GM18499 (cell line): ENCODE measurements at regions not wholly inside any gene's neighbourhood (a gene's known extent, or its start where the extent isn't known, plus 50 kb on each side); places are given as distances from the start of the nearest gene placed in this dataset.

ENCODE experiments used
- ATAC-seq: cut with Tn5 transposase; IDR thresholded peaks from one replicate; pipeline ENCODE4 v1.9.1; 2021; ENCODE audit warnings: moderate number of reproducible peaks; ENCODE audit not compliant: insufficient read depth, unreplicated experiment

DNA sequence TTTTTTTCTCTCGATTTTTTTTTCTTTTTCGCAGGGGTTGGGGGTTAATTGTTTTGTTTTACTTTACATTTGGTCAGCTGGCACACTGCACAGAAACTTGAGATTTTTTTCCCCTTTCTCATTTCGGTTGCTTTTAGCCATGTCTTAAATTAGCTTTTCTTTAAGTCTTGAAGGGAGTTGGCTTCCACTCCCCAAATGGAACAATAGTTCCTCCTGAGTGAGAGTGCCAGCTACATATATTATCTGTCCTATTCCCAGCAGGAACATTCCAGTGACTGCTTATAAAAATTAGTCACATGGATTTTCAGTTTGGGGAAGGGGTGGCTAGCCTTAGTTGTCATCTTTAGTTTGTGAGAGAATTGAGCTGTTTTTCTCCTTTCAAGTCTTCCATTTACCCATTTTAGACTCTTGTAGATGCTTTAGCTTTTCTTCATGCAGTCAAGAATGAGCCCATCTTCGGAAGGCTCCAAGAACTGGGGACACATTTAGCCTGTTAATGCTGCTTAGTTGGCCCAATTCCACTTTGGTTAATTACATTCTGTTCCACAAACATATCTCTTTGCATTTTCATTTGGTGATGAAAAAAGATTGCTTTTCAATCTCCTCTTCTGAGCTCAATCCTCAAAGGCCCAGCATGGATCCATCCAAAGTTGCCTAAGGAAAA lies 510.1 kb upstream of the CXADR start:
- no peak for ATAC-seq

DNA sequence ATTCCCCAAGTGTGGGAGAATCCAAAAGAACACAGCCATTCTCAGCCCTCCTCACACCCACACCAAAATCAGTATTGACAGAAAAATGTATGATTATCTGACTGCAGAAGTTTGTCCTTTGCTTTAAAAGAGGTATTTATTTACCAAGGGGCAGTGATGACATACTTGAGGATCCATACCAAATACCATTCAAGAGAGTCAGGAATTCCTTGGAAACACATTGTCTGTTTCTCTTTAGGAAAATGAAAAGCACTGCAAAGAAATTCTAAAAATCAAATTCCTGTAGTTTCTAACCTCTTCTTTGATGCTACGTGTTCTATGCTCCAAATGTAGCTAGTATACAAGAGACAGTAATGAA lies 509.6 kb upstream of the CXADR start:
- no peak for ATAC-seq

DNA sequence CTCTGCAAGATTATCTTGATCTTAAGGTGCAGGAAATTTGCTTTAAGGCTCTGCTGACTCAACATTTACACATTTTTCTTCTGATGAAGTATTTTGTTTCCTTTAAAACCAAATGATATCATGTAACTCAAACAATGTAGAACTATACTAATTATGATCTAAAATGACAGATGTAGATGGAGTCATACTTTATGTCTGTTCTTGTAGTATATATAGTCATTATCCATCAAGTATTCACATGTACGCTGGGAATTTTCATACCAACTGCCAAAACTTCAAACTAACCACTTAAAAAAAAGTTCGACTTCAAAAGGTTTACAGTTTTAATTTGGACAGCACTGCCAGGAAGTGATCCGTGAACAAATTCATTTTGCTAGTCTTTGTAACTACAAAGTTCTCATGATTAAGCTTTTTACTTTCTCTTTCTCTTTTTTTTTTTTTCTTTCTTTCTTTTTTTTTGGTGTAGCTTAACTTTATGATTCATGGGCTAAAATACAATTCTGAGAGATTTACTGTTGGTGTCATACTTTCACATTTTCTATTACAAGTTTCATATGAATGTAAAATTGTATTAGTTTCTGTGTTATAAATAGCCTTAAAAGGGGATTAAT lies 509.0 kb upstream of the CXADR start:
- ATAC-seq: no peak

DNA sequence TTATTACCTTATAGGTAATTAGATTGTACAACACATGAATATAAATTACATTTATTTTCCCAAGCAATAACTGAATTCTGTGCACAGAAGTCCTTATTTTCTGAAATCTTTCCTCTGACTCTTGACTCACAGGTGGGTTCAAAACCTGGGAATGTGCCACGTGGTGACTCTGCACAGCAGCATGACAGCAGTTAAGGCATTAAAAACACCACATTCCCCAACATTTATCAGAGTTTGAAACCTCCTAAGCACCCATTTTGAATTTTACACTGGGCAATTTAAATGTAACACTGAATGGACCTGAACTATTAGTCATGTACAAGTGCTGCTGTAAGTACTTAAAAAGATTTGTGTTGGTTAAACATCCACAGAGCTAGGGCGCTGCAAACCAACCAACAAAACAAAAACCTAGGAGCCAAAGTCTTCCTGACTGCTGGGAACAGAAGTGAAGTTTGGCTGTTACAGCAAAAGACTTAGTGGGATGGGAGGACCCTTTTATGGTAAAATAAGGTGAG lies 480.6 kb upstream of the CXADR start:
- ATAC-seq: no peak

DNA sequence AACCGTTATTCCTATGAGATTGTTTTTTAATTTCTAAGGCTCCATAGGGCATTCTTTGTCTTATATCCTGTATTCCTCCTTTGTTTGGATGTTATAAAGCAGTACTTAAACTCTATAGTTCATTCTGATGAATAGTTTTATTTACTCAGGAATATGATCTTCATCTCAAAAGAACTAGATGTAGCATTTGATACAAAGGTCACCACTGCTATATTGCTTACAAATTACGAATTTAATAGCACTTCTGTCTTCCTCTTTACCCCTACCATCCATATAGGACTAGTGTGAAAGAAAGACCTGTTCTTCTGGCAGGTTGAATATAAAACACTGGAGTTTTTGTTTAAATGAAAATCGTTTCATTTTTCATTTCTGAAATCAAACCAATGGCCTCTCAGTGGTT lies 468.1 kb upstream of the CXADR start:
- no peak for ATAC-seq

DNA sequence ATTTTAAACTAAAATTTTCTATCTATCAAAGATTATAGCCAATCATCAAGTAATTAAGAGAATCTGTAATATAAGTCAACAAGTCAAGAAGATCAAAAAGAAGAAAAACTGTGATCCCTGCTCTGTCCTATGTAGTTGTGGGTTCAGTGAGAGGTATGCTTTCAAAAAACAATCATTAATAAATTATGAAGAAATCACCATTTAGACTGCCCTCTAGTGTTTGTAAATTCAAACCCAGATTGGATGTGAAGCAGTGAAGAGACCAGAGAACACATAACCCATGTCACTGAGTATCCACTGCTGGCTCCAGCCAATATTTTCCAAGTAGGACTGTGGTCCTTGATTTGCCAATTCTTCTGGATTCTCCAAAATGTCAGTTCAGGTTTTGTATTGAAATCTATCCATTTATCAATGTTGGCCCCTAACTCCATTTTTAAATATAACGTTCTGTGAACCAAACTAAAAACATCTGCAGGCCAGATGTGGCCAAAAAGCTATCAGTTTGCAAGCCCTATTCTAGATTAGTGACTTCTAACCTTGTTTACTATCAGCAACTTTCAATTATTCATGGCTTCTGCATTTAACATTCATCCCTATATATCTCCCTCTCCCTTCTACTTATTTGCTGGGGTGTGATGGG lies 467.5 kb upstream of the CXADR start:
- no peak for ATAC-seq

DNA sequence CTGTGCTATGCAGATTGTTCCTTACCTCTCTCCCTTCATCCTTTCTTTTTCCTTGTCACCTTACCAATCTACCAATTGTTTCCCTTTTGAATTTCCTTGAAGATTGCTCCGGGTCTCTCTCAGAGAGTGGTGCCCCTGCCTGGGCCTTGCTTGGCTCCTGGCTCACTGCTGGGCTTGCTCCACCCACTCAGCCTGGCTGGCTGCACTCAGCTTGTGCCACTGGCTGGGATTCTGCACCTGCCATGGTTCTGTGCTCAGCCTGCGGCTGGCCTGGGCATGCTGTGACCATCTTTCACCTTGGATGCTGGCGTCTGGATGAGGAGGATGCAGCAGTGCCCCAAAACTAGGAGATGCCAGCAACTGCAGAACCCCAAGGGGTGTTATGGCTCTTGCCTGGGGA lies 463.9 kb upstream of the CXADR start:
- ATAC-seq: no peak

DNA sequence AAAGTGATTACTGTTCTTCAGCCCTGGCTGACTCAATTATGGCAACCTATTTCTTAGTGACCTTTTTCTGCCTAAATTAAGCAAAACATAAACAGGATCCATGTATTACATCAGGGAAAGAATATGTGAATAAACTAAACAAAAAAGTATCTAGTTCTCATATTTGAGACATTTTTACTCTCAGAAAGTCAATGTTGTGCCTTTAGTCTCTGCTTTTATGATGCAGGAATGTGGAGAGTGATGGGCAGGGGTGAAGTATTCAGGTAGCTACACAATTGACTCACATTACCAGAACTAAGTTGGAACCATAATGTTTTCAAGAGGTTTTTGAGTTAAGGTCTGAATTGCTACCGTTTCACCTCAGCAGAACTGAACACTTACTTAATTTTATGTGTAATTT lies 462.7 kb upstream of the CXADR start:
- ATAC-seq: no peak

DNA sequence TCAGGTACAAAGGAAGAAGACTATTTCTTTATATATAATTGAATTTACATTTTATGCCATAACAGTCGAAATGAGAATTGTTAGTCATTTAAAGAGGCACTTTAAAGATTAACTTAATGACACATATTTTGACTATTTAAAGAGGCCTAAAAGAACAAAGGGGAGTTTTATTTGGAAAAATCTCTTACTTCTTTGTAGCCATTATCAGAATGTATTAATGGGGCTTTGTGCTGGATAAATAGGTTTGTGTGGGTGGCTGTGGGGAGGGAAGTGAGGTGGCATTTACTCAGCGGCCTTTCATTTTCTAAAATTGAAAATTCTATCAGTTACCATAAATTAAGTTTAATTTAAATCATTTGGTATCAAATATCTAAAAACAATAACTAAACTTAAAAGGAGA lies 462.2 kb upstream of the CXADR start:
- ATAC-seq: no peak

DNA sequence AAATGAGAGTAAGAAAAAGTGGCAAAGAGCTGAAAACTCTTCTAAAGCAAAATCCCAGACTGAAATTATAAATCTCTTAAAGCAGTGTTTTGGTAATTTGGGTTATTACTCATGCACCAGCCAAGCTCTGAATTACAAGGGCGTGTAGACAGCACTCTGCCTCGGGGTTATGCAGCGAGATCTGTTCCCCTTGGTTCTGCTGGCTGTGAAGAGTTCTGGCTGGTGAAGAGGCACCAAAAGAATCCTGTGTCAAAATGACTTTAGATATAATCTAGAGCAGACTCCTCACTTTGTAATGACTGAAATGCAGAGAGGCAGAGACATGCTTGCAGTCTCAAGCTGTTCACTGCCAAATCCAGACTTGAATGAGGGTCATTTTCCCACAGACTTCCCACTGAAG lies 461.8 kb upstream of the CXADR start:
- ATAC-seq: no peak

DNA sequence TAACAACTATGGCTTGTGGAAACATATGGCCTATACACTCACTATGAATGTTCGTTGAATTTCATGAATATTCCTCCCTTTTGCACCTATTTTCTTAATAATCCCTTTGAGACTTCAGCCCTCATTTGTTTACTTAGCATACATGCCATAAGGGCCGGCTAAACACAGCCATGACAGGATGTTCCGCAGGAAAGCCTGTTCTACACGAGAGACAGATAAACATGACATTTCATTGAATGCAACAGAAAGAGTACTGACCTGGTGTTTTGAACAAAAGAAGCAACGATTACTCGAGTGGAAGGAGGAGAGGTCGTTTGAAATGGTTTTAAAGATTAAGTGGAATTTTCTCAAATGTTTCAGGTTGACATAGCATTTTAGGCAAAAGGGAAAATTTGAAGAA lies 459.5 kb upstream of the CXADR start:
- ATAC-seq: no peak

DNA sequence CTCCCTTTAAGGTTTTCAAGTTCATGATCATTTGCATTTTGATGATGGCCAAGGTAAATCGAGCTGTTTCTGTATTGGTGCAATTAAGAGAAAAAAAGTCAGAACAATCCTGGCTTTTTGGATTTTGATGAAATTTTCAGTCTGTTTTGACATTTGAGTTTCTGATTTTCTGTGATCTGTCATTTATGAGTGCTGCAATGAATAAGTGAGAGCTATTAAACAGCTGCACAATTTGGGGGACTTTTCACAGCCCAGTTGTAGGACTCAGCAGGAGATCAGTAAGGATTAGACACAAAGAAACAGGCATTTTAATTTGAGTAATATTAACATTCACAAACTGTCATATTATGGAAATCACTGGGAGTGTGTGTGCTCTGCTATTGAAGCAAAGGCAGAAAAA lies 452.9 kb upstream of the CXADR start:
- no peak for ATAC-seq

DNA sequence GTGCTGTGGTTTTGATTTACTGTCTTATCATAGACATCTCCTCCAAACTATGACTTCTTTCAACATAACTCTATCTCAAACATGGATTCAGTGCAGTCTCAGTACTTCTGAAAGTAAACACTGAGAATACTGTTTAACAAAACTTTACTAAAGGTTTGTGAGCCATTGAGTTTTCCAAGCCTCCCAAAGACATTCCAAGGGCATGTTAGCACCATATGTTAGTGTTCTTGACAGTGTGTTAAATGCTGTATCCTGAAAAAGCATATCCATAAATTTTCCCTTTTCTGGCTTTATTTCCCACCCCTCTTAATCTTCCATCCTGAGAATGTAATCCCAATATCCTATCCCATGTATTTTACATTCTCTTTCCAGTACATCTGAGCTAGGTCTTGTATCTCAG lies 446.8 kb upstream of the CXADR start:
- ATAC-seq: no peak

DNA sequence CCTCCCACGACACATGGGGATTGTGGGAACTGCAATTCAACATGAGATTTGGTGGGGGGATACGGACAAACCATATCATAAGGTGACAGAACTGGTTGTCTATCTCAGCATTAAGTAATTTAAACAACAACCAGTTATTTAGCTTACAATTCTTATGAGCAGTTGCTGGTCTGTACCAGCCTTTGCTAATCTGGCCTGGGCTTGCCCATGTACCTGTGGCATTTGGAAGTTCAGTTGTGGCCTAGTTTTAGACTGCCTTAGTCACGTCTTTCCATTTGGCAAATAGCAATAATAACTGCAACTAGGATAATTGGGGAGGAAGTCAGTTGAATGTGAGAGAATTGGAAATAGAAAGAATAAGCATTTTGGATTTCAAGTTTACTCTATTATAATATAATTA lies 441.8 kb upstream of the CXADR start:
- ATAC-seq: no peak

DNA sequence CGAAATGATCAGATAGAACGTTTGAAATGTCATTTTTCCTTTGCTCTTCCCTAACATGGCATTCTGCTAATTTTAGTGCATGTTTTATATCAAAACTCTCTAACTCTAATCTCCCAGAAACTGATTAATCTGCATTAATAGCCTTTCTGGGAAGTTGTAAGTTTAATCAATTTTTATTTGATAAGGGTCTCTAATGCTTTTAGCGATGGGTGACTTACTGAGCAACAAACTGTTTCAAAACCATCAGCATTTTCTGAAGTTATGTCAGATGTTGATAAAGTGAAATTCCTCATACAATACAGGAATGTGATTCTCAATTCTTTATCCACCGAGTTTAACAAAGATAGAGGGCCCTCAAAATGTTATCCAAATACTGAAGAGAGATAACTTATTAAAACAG lies 431.6 kb upstream of the CXADR start:
- no peak for ATAC-seq

DNA sequence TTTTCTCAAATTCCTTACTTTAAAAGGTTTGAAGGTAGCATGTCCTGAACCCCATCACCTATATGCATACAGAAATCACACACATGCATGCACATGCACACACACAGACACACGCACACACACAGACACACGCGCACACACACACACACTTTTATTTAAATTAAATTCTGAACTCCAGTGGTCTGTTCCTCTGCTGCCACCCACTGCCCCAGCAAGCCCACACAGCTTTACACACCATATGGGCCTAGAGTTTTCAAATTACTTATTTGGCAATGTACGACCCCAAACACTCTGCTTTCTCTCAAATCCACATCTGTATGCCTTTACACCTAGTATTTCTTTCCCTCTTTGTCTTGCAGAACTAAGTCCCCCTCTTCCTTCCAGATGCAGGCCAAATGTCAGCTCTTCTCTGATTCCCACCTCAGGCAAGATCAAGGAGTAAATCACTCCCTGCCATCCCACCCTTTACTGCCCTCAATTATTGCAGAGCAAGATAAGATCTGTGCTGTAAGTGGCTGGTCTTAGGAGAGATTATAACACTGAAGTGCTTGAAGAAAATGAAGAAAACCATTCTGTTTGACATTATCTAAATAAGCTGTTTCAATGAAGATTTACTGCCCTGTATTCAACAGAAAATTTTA lies 429.9 kb upstream of the CXADR start:
- ATAC-seq: no peak

DNA sequence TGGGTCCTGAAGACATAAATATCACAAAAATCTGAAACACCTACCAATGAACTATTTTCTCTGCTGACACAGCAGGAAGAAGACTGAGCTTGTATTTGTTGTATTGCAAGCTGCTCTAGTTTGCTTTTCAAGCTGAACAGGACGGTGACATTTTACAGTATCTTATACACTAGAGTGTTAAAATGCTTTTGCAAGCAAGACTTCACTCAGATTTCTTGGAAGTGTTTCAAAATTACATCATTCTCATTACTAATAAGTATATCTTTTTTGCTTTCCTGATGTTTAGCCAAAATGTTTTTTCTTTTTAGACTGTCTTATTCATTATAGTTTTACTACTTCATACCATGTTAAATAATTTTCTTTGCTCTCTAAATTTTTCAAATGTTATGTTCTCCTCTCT lies 427.1 kb upstream of the CXADR start:
- ATAC-seq: no peak

DNA sequence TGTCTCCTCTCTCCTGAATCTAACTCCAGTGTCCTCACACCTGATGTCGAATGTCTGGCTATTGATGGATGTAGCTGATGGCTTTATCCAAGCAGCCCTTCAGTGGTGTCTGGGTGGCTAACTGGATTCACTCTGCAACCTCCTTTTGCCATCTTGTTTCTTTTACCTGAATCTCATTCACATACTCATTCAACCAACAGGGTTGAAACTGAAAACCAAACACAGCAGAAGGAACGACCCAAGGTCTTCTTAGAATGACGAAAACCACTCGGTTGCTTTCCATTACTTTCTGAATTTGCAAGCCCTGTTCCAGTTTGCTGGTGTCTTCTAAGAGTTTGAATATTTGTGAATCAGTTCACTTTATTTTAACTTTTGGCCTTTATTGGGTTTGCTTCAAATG lies 424.3 kb upstream of the CXADR start:
- no peak for ATAC-seq

DNA sequence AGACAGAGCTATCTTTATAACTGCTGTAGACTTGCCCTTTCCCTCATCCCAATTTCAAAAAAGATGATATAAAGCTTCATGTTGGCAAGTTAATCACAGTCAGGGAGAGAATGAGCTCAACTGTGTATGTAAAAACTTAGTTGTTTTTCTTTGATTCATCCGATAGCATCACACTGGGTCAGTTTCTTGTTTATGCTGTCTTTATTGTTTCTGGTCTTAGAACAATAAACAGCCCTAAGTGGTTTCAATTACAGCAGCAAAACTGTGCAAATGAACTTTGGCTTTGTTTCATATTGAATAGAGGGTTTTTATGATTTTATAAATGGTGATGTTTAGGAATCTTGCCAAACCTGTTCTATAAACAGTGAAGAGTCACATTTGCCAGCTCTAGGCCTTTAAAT lies 423.8 kb upstream of the CXADR start:
- ATAC-seq: no peak

DNA sequence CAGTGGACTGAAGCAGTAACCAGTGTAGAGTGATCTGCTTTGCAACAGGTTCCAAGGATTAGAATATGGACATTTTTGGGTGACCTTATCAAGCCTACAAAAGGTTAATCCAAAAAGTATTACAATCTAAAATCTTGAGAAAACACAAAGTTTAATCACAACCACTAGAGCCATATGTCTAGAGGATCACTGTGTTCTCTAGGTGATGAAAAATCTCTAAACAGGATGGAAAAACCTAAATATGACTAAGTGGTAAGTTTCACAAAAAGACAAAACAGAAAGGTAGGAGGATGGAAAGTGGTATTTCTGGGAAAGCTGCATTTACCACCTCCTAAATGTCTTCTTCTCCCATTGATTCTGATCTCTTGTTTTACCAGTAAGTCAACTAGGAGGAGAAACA lies 411.1 kb upstream of the CXADR start:
- ATAC-seq: no peak

DNA sequence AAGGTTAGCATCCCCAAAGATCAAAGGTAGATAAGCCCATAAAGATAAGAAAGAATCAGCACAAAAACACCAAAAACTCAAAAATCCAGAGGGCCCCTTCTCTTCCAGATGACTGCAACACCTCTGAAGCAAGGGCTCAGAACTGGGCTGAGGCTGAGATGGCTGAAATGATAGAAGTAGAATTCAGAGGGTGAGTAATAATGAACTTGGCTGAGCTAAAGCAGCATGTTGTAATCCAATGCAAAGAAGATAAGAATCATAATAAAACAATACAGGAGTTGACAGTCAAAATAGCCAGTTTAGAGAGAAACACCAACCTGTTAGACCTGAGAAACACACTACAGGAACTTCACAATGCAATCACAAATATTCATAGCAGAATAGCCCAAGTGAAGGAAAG lies 406.9 kb upstream of the CXADR start:
- no peak for ATAC-seq

DNA sequence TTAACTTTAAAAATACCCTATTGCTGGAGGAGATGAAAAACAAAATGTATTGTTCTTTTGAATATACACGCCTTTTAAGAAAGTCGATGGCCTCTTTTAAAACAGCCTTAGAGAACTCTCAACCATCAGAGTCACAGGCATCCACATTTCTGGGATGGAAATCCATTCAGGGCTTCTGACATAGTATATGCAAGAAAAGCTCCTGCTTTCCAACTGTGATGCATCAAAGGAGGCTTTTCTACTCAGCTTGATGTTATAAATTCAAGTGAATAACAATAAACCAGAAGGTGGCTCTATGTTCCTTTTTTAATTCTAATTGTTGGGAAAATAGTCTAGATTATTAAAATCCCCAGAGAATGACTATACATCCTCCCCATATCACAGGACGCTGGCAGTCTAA lies 398.8 kb upstream of the CXADR start:
- ATAC-seq: no peak
